Adrenal gland (tissue), 9 donors: ENCODE measurements at regions not wholly inside any gene's neighbourhood (a gene's known extent, or its start where the extent isn't known, plus 50 kb on each side); places are given as distances from the start of the nearest gene placed in this dataset.

Experiments used
- DNase-seq, 7 donors: peaks; one replicate each; pipeline ENCODE4 v3.0.0-alpha.2; 2019 to 2020
- H3K27ac ChIP-seq, 5 donors: fragments of 200-600 bp; sonication (generic) in 4 of 5; 1 replicate in 3 of 5; 2 replicates in 2 of 5; pipeline versions ENCODE4 v1.5.1 to v1.8.0; 2016 to 2020; ENCODE audit warnings: mild to moderate bottlenecking in 1 of 5
- H3K27me3 ChIP-seq: fragments of 200-600 bp; 2 replicates; pipeline ENCODE4 v1.8.0; 2021
- H3K36me3 ChIP-seq, 2 donors: fragments of 200-600 bp; replicated peaks in 1 of 2; 1 replicate in 1 of 2; 2 replicates in 1 of 2; pipeline versions ENCODE4 v1.5.1 to v1.8.0; 2018 to 2022
- H3K4me1 ChIP-seq, 2 donors: fragments of 200-600 bp; replicated peaks in 1 of 2; 1 replicate in 1 of 2; 2 replicates in 1 of 2; pipeline versions ENCODE4 v1.5.1 to v1.8.0; 2018 to 2021
- H3K4me3 ChIP-seq, 4 donors: fragments of 200-600 bp; sonication (generic) in 3 of 4; one replicate each; pipeline ENCODE4 v1.5.1; 2016 to 2018
- H3K9me3 ChIP-seq, 3 donors: fragments of 200-600 bp; sonication (generic) in 1 of 3; replicated peaks in 1 of 3; 1 replicate in 2 of 3; 2 replicates in 1 of 3; pipeline versions ENCODE4 v1.5.1 to v1.8.0; 2016 to 2021
- POLR2A ChIP-seq, 2 donors: fragments of 450-650 bp; IDR thresholded peaks; one replicate each; pipeline ENCODE4 v1.6.1; 2017; ENCODE audit warnings: antibody characterized with exemption in 2 of 2, mild to moderate bottlenecking in 2 of 2, moderate library complexity in 1 of 2
- WGBS, 4 donors: extraction: QIAGEN DNeasy Blood & Tissue Kit in 2 of 4; methylation state at CpG; one replicate each; pipeline versions ENCODE4 v1.1.5 to v1.1.7; 2013 to 2017; 5-methylcytosine and 5-hydroxymethylcytosine counted together
- intact Hi-C, 2 donors: fragments of 100-400 bp; cut with DNase I; formaldehyde crosslinking; loops; one replicate each; pipeline versions ENCODE4 v1.14.1 to v1.15.0; 2022 to 2023
- TF ChIP-seq, protein P1 (sequence below), 6 experiments: fragments of 450-650 bp in 4 of 6; fragments of 200-600 bp in 2 of 6; sonication (generic) in 1 of 6; IDR thresholded peaks; 1 replicate in 5 of 6; 2 replicates in 1 of 6; pipeline versions ENCODE4 v1.5.1 to v1.8.0; 2016 to 2021; ENCODE audit warnings: antibody characterized with exemption in 6 of 6, mild to moderate bottlenecking in 2 of 6, moderate library complexity in 1 of 6
- donor health status: healthy with polysubstance abuse.
- donor health status: Bipolar disorder and iron deficiency.
- donor health status: DM: yes; HTN: yes; CAD: no.
- donor health status: DM: no; HTN: no; CAD: no.
- donor health status: DM: no; HTN: no; CAD: no.

GRCh38 chr5:105952875-105953274 is 1717.9 kb downstream of the EFNA5 start:
- Histone ChIP-seq H3K9me3 (no peaks in the 10 kb centered on the region), H3K4me1 (no peaks in the 10 kb centered on the region), H3K27me3 (no peaks in the 10 kb centered on the region), H3K36me3 (no peaks in the 10 kb centered on the region), H3K27ac (no peak overlapping the region), H3K4me3 (no peak overlapping the region)
- TF ChIP-seq, protein P1, sequence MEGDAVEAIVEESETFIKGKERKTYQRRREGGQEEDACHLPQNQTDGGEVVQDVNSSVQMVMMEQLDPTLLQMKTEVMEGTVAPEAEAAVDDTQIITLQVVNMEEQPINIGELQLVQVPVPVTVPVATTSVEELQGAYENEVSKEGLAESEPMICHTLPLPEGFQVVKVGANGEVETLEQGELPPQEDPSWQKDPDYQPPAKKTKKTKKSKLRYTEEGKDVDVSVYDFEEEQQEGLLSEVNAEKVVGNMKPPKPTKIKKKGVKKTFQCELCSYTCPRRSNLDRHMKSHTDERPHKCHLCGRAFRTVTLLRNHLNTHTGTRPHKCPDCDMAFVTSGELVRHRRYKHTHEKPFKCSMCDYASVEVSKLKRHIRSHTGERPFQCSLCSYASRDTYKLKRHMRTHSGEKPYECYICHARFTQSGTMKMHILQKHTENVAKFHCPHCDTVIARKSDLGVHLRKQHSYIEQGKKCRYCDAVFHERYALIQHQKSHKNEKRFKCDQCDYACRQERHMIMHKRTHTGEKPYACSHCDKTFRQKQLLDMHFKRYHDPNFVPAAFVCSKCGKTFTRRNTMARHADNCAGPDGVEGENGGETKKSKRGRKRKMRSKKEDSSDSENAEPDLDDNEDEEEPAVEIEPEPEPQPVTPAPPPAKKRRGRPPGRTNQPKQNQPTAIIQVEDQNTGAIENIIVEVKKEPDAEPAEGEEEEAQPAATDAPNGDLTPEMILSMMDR (IDR thresholded peaks at IDR 0.05): no peak
- no peak for TF ChIP-seq POLR2A (IDR thresholded peaks at IDR 0.05)
- DNase-seq: no peak
- intact Hi-C loops: no loop called here
- WGBS, 4 donors: 69 to 80% (median 80%) methylated on average over 3 of the region's 3 CpGs

DNA sequence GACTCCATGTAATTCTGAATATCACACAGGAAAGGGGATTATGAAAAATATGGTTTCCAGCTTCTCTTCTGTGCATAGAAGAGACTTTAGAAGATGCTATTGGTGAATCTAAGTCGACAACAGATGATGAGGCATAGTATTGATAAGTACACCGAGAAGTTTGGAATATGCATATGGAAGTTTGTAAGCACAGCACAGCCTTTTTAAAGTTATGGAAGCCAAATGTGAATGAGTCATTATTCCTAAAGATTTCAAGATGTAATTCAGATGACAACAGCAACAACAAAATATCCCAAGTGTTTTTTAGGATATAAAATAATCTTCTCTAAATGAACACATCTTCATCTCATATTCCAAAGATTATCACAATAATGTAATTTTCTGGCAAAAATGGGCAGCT is 1723.3 kb downstream of the EFNA5 start:
- Histone ChIP-seq H3K27me3 (no peaks in the 10 kb centered on the region), H3K36me3 (no peaks in the 10 kb centered on the region), H3K4me3 (no peak overlapping the region), H3K9me3 (no peaks in the 10 kb centered on the region), H3K4me1 (no peaks in the 10 kb centered on the region), H3K27ac (no peak overlapping the region)
- TF ChIP-seq, protein P1 (IDR thresholded peaks at IDR 0.05): no peak
- TF ChIP-seq POLR2A (IDR thresholded peaks at IDR 0.05): no peak
- 79 to 85% (median 81%) methylated on average over 2 of the region's 2 CpGs for WGBS, 4 donors
- DNase-seq: no peak
- intact Hi-C loops: no loop called here

GRCh38 chr5:105945203-105945972 is 1725.3 kb downstream of the EFNA5 start:
- Histone ChIP-seq H3K9me3 (no peaks in the 10 kb centered on the region), H3K36me3 (no peaks in the 10 kb centered on the region), H3K27me3 (no peaks in the 10 kb centered on the region), H3K4me3 (no peak overlapping the region), H3K4me1 (no peaks in the 10 kb centered on the region), H3K27ac (no peak overlapping the region)
- no peak for DNase-seq
- WGBS, 4 donors: 74 to 85% (median 82%) methylated on average over 4 of the region's 4 CpGs
- TF ChIP-seq, protein P1 (IDR thresholded peaks at IDR 0.05): no peak
- no peak for TF ChIP-seq POLR2A (IDR thresholded peaks at IDR 0.05)
- intact Hi-C loops: no loop called here

- H3K9me3 ChIP-seq: no peaks in the 10 kb centered on the region
- intact Hi-C loops: no loop called here
Measured at GRCh38 chr5:105940181-105940580, 1730.6 kb downstream of the EFNA5 start.

More at GRCh38 chr5:105940181-105940580, 1730.6 kb downstream of the EFNA5 start:
- no peak overlapping the region for H3K27ac ChIP-seq
- no peaks in the 10 kb centered on the region for H3K36me3 ChIP-seq
- no peak for DNase-seq
- H3K4me3 ChIP-seq: no peak overlapping the region
- H3K27me3 ChIP-seq: no peaks in the 10 kb centered on the region
- TF ChIP-seq, protein P1 (IDR thresholded peaks at IDR 0.05): no peak
- TF ChIP-seq POLR2A (IDR thresholded peaks at IDR 0.05): no peak
- H3K4me1 ChIP-seq: no peaks in the 10 kb centered on the region
